ENCODE measurements at regions not wholly inside any gene's neighbourhood (a gene's known extent, or its start where the extent isn't known, plus 50 kb on each side); places are given as distances from the start of the nearest gene placed in this dataset.
A peak's percentile ranks its signal among the peaks of the same experiment; 100 is the strongest.

GRCh38 chr4:60759518-60760245, 440.4 kb upstream of the ADGRL3 start (continued):
- no peak for TF ChIP-seq CHD7 (IDR thresholded peaks at IDR 0.05; ENCODE audit: insufficient replicate concordance, low read length)
- TF ChIP-seq USF2 (IDR thresholded peaks at IDR 0.05; ENCODE audit: low read length), result no peak
- peak; percentile 69; the same call in 1 of the 2 replicates for TF ChIP-seq KDM1A (IDR thresholded peaks at IDR 0.05; ENCODE audit: borderline replicate concordance, low read length)
- no peak for TF ChIP-seq RAD21 (IDR thresholded peaks at IDR 0.05 in 1 of 2, conservative IDR thresholded peaks at IDR 0.05 in 1 of 2; ENCODE audit: low read depth in 2 of 2, low read length in 2 of 2)
- no peak for TF ChIP-seq KDM5A (IDR thresholded peaks at IDR 0.05; ENCODE audit: low read length)
- TF ChIP-seq NRF1 (IDR thresholded peaks at IDR 0.05; ENCODE audit: low read depth, low read length), result no peak
- no peak for TF ChIP-seq TAF7 (optimal IDR thresholded peaks at IDR 0.05; ENCODE audit: borderline replicate concordance, low read depth, low read length)
